ENCODE measurements at regions not wholly inside any gene's neighbourhood (a gene's known extent, or its start where the extent isn't known, plus 50 kb on each side); places are given as distances from the start of the nearest gene placed in this dataset.

DNA sequence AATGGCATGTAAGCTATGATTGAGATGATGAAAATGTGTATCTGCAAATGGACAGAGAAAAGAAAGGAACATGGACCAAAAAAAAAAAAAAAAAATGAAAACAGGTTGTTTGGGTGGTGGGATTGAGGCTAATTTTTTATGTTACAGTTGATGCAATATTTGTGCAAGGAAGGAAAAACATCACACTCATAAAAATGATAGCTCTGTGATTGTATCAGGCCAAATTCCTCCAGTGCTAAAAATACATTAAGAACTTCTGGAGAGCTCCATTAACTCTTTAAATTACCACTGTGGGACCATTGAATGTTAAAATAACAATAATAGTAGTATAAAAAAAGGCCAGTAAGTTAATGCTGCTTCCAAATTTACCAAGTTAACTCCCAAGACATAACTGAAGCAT is 79.5 kb upstream of the MSX2 start:
- no peak overlapping the region for H2AFZ ChIP-seq (ENCODE audit: low read depth, low read length, poor library complexity, severe bottlenecking)
- H3K4me3 ChIP-seq (replicated peaks in 1 of 2; ENCODE audit: low read depth in 1 of 2, low read length in 2 of 2) = no peak overlapping the region
- peaks cover 0 to 7% of the 10 kb centered on the region in 2 experiments; a peak in 2 of 4 replicates for H3K4me1 ChIP-seq (ENCODE audit: control insufficient read depth in 1 of 2, insufficient read depth in 2 of 2, low read length in 2 of 2)
- RAD21 ChIA-PET (ENCODE audit: low non-redundant PET in 1 of 2, low total read pairs in 2 of 2, uncharacterized antibody in 2 of 2, unreplicated experiment in 2 of 2) = no interaction called here
- intact Hi-C loops (cut with micrococcal nuclease) = no loop called here
- CTCF ChIA-PET = no interaction called here
- H3K27me3 ChIP-seq (ENCODE audit: insufficient read depth, low read length) = no peaks in the 10 kb centered on the region
- DNase-seq (ENCODE audit: low read depth, low spot score) (no peak), ATAC-seq (no peak)
- POLR2A ChIA-PET = no interaction called here
- BruUV-seq (replicated peaks) = no TSS peak
- no peak overlapping the region for H3K27ac ChIP-seq (ENCODE audit: low read depth, low read length)
- H4K20me1 ChIP-seq (ENCODE audit: insufficient read depth) = no peaks in the 10 kb centered on the region
- no peak overlapping the region for H3K4me2 ChIP-seq (ENCODE audit: low read length)
- no peaks in the 10 kb centered on the region for H3K36me3 ChIP-seq (ENCODE audit: control insufficient read depth in 1 of 2, insufficient read depth in 2 of 2, low read length in 2 of 2)
- H3K9me2 ChIP-seq (ENCODE audit: insufficient read depth) = no peaks in the 10 kb centered on the region
- H3K9me3 ChIP-seq (ENCODE audit: control insufficient read depth in 1 of 2, insufficient read depth in 1 of 2, low read depth in 1 of 2, low read length in 2 of 2) = no peaks in the 10 kb centered on the region; a peak in 1 of 4 replicates
- TF ChIP-seq, protein P1, sequence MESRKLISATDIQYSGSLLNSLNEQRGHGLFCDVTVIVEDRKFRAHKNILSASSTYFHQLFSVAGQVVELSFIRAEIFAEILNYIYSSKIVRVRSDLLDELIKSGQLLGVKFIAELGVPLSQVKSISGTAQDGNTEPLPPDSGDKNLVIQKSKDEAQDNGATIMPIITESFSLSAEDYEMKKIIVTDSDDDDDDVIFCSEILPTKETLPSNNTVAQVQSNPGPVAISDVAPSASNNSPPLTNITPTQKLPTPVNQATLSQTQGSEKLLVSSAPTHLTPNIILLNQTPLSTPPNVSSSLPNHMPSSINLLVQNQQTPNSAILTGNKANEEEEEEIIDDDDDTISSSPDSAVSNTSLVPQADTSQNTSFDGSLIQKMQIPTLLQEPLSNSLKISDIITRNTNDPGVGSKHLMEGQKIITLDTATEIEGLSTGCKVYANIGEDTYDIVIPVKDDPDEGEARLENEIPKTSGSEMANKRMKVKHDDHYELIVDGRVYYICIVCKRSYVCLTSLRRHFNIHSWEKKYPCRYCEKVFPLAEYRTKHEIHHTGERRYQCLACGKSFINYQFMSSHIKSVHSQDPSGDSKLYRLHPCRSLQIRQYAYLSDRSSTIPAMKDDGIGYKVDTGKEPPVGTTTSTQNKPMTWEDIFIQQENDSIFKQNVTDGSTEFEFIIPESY (IDR thresholded peaks at IDR 0.05; ENCODE audit: extremely low read depth, insufficient replicate concordance, low read length) = no peak
- no peak for TF ChIP-seq CBX3 (IDR thresholded peaks at IDR 0.05; ENCODE audit: low read depth)
- no peak for TF ChIP-seq ZNF274 (IDR thresholded peaks at IDR 0.05; ENCODE audit: low read depth, low read length)
- no peak for TF ChIP-seq YY1 (IDR thresholded peaks at IDR 0.05; ENCODE audit: extremely low read depth, insufficient replicate concordance, low read depth, low read length)
- TF ChIP-seq TCF7L2 (IDR thresholded peaks at IDR 0.05; ENCODE audit: borderline replicate concordance, extremely low read depth, insufficient read depth, insufficient read length) = no peak
- TF ChIP-seq SP1 (IDR thresholded peaks at IDR 0.05; ENCODE audit: low read depth) = no peak
- TF ChIP-seq ZFX (IDR thresholded peaks at IDR 0.05) = no peak
- TF ChIP-seq EZH2 (IDR thresholded peaks at IDR 0.05) = no peak
- no peak for TF ChIP-seq CEBPB (IDR thresholded peaks at IDR 0.05; ENCODE audit: low read depth)
- no peak for TF ChIP-seq POLR2AphosphoS5 (IDR thresholded peaks at IDR 0.05; ENCODE audit: low read depth, low read length)
- no peak for TF ChIP-seq EGR1 (IDR thresholded peaks at IDR 0.05; ENCODE audit: low read depth)
- no peak for TF ChIP-seq SRF (IDR thresholded peaks at IDR 0.05; ENCODE audit: low read depth)
- TF ChIP-seq POLR2A (IDR thresholded peaks at IDR 0.05; ENCODE audit: borderline replicate concordance, extremely low read depth, insufficient read depth, insufficient read length) = no peak
- TF ChIP-seq, protein P2, sequence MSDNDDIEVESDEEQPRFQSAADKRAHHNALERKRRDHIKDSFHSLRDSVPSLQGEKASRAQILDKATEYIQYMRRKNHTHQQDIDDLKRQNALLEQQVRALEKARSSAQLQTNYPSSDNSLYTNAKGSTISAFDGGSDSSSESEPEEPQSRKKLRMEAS (IDR thresholded peaks at IDR 0.05) = no peak
- TF ChIP-seq, protein P3, sequence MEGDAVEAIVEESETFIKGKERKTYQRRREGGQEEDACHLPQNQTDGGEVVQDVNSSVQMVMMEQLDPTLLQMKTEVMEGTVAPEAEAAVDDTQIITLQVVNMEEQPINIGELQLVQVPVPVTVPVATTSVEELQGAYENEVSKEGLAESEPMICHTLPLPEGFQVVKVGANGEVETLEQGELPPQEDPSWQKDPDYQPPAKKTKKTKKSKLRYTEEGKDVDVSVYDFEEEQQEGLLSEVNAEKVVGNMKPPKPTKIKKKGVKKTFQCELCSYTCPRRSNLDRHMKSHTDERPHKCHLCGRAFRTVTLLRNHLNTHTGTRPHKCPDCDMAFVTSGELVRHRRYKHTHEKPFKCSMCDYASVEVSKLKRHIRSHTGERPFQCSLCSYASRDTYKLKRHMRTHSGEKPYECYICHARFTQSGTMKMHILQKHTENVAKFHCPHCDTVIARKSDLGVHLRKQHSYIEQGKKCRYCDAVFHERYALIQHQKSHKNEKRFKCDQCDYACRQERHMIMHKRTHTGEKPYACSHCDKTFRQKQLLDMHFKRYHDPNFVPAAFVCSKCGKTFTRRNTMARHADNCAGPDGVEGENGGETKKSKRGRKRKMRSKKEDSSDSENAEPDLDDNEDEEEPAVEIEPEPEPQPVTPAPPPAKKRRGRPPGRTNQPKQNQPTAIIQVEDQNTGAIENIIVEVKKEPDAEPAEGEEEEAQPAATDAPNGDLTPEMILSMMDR (IDR thresholded peaks at IDR 0.05 in 2 of 3, conservative IDR thresholded peaks at IDR 0.05 in 1 of 3; ENCODE audit: borderline replicate concordance in 1 of 3, insufficient read depth in 1 of 3, low read depth in 2 of 3, low read length in 2 of 3) = no peak
- TF ChIP-seq ELF1 (IDR thresholded peaks at IDR 0.05; ENCODE audit: borderline replicate concordance, low read depth) = no peak
- TF ChIP-seq, protein P4, sequence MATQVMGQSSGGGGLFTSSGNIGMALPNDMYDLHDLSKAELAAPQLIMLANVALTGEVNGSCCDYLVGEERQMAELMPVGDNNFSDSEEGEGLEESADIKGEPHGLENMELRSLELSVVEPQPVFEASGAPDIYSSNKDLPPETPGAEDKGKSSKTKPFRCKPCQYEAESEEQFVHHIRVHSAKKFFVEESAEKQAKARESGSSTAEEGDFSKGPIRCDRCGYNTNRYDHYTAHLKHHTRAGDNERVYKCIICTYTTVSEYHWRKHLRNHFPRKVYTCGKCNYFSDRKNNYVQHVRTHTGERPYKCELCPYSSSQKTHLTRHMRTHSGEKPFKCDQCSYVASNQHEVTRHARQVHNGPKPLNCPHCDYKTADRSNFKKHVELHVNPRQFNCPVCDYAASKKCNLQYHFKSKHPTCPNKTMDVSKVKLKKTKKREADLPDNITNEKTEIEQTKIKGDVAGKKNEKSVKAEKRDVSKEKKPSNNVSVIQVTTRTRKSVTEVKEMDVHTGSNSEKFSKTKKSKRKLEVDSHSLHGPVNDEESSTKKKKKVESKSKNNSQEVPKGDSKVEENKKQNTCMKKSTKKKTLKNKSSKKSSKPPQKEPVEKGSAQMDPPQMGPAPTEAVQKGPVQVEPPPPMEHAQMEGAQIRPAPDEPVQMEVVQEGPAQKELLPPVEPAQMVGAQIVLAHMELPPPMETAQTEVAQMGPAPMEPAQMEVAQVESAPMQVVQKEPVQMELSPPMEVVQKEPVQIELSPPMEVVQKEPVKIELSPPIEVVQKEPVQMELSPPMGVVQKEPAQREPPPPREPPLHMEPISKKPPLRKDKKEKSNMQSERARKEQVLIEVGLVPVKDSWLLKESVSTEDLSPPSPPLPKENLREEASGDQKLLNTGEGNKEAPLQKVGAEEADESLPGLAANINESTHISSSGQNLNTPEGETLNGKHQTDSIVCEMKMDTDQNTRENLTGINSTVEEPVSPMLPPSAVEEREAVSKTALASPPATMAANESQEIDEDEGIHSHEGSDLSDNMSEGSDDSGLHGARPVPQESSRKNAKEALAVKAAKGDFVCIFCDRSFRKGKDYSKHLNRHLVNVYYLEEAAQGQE (IDR thresholded peaks at IDR 0.05; ENCODE audit: low read depth) = no peak
- TF ChIP-seq EZH2phosphoT487 (IDR thresholded peaks at IDR 0.05; ENCODE audit: borderline replicate concordance) = no peak
- TF ChIP-seq JUND (IDR thresholded peaks at IDR 0.05) = no peak
- H3K9ac ChIP-seq (ENCODE audit: low read length) = no peak overlapping the region
- H3K79me2 ChIP-seq (ENCODE audit: insufficient read depth, low read length) = no peaks in the 10 kb centered on the region

All from HCT116 (cell line).